ENCODE measurements at regions not wholly inside any gene's neighbourhood (a gene's known extent, or its start where the extent isn't known, plus 50 kb on each side); places are given as distances from the start of the nearest gene placed in this dataset.

- Histone ChIP-seq H3K79me2 (no peaks in the 10 kb centered on the region), H2AFZ (no peak overlapping the region), H3K4me3 (ENCODE audit: low read depth, low read length) (no peak overlapping the region), H3K4me1 (no peaks in the 10 kb centered on the region), H3K36me3 (ENCODE audit: control insufficient read depth, insufficient read depth, low read length) (no peaks in the 10 kb centered on the region), H3K27me3 (ENCODE audit: control insufficient read depth, insufficient read depth, low read length) (no peaks in the 10 kb centered on the region), H3K9ac (no peak overlapping the region), H3K27ac (no peak overlapping the region), H3K4me2 (ENCODE audit: low read length) (no peak overlapping the region), H3K9me3 (ENCODE audit: control insufficient read depth, low read length) (no peaks in the 10 kb centered on the region)
- TF ChIP-seq, protein P1, sequence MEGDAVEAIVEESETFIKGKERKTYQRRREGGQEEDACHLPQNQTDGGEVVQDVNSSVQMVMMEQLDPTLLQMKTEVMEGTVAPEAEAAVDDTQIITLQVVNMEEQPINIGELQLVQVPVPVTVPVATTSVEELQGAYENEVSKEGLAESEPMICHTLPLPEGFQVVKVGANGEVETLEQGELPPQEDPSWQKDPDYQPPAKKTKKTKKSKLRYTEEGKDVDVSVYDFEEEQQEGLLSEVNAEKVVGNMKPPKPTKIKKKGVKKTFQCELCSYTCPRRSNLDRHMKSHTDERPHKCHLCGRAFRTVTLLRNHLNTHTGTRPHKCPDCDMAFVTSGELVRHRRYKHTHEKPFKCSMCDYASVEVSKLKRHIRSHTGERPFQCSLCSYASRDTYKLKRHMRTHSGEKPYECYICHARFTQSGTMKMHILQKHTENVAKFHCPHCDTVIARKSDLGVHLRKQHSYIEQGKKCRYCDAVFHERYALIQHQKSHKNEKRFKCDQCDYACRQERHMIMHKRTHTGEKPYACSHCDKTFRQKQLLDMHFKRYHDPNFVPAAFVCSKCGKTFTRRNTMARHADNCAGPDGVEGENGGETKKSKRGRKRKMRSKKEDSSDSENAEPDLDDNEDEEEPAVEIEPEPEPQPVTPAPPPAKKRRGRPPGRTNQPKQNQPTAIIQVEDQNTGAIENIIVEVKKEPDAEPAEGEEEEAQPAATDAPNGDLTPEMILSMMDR (IDR thresholded peaks at IDR 0.05), result no peak
Observed at GRCh38 chr16:73707863-73708262, 588.8 kb upstream of the PSMD7 start.

- Histone ChIP-seq H3K36me3 (ENCODE audit: control insufficient read depth, insufficient read depth, low read length) (no peaks in the 10 kb centered on the region), H2AFZ (no peak overlapping the region), H3K27me3 (ENCODE audit: control insufficient read depth, insufficient read depth, low read length) (no peaks in the 10 kb centered on the region), H3K4me1 (no peaks in the 10 kb centered on the region), H3K9ac (no peak overlapping the region), H3K9me3 (ENCODE audit: control insufficient read depth, low read length) (no peaks in the 10 kb centered on the region), H3K4me2 (ENCODE audit: low read length) (no peak overlapping the region), H3K27ac (no peak overlapping the region), H3K4me3 (ENCODE audit: low read depth, low read length) (no peak overlapping the region), H3K79me2 (no peaks in the 10 kb centered on the region)
- TF ChIP-seq, protein P1 (IDR thresholded peaks at IDR 0.05), result no peak
Observed at GRCh38 chr16:73703891-73704290, 592.7 kb upstream of the PSMD7 start.

- H3K4me3 ChIP-seq (ENCODE audit: low read depth, low read length), result no peak overlapping the region
- TF ChIP-seq, protein P1 (IDR thresholded peaks at IDR 0.05), result no peak
- no peak overlapping the region for H3K9ac ChIP-seq
Observed at GRCh38 chr16:73697336-73697735, 599.3 kb upstream of the PSMD7 start.

DNA sequence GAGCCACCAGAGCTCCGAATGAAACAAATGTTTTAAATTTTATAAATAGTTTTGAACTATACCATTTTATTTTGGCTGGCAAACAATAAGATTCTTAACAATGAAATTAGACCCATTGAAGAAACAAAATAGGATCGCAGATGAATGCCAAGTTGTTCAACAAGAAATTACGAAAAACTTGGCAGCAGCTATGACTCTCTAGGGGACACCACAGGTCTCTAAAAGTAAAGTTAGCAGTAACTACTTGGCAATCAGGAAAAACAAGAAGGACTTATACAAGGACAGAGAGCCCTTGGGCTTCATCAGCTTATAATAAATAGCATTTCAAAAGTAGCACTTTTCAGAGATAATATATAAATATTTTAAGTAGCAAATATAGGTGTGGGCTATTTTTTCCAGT lies 603.8 kb upstream of the PSMD7 start:
- Histone ChIP-seq H3K9ac (no peak overlapping the region), H2AFZ (no peak overlapping the region), H3K27ac (no peak overlapping the region), H3K4me2 (ENCODE audit: low read length) (no peak overlapping the region), H3K79me2 (no peaks in the 10 kb centered on the region), H3K9me3 (ENCODE audit: control insufficient read depth, low read length) (no peaks in the 10 kb centered on the region), H3K4me1 (no peaks in the 10 kb centered on the region), H3K27me3 (ENCODE audit: control insufficient read depth, insufficient read depth, low read length) (no peaks in the 10 kb centered on the region), H3K36me3 (ENCODE audit: control insufficient read depth, insufficient read depth, low read length) (no peaks in the 10 kb centered on the region), H3K4me3 (ENCODE audit: low read depth, low read length) (no peak overlapping the region)
- TF ChIP-seq, protein P1 (IDR thresholded peaks at IDR 0.05), result no peak

More at GRCh38 chr16:73697336-73697735, 599.3 kb upstream of the PSMD7 start:
- Histone ChIP-seq H3K4me2 (ENCODE audit: low read length) (no peak overlapping the region), H3K36me3 (ENCODE audit: control insufficient read depth, insufficient read depth, low read length) (no peaks in the 10 kb centered on the region), H2AFZ (no peak overlapping the region), H3K9me3 (ENCODE audit: control insufficient read depth, low read length) (no peaks in the 10 kb centered on the region), H3K27me3 (ENCODE audit: control insufficient read depth, insufficient read depth, low read length) (no peaks in the 10 kb centered on the region), H3K79me2 (no peaks in the 10 kb centered on the region), H3K27ac (no peak overlapping the region), H3K4me1 (no peaks in the 10 kb centered on the region)

DNA sequence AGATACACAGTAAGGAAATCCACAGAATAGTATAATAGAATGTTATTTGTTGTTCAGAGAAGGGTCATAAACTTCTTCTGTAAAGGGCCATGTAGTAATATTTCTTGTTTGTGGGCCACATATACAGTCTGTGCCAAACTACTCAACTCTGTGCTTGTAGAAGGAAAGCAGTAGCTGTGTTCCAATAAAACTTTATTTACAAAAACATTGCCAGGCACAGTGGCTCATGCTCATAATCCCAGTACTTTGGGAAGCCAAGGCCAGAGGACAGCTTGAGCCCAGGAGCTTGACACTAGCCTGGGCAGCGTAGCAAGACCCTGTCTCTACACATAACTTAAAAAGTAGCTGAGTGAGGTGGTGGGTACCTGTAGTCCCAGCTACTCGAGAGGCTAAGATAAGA lies 612.8 kb upstream of the PSMD7 start:
- Histone ChIP-seq H3K9me3 (ENCODE audit: control insufficient read depth, low read length) (no peaks in the 10 kb centered on the region), H3K27ac (no peak overlapping the region), H3K4me1 (no peaks in the 10 kb centered on the region), H3K27me3 (ENCODE audit: control insufficient read depth, insufficient read depth, low read length) (no peaks in the 10 kb centered on the region), H3K36me3 (ENCODE audit: control insufficient read depth, insufficient read depth, low read length) (no peaks in the 10 kb centered on the region), H3K4me3 (ENCODE audit: low read depth, low read length) (no peak overlapping the region), H3K9ac (no peak overlapping the region), H2AFZ (no peak overlapping the region), H3K79me2 (no peaks in the 10 kb centered on the region), H3K4me2 (ENCODE audit: low read length) (no peak overlapping the region)
- TF ChIP-seq, protein P1 (IDR thresholded peaks at IDR 0.05), result no peak
